ENCODE measurements at regions not wholly inside any gene's neighbourhood (a gene's known extent, or its start where the extent isn't known, plus 50 kb on each side); places are given as distances from the start of the nearest gene placed in this dataset.

- no peak for TF ChIP-seq POLR2AphosphoS5 (IDR thresholded peaks at IDR 0.05; ENCODE audit: insufficient read depth in 1 of 2, low read depth in 1 of 2)
- TF ChIP-seq POLR2A (IDR thresholded peaks at IDR 0.05): no peak
- TF ChIP-seq, protein P1, sequence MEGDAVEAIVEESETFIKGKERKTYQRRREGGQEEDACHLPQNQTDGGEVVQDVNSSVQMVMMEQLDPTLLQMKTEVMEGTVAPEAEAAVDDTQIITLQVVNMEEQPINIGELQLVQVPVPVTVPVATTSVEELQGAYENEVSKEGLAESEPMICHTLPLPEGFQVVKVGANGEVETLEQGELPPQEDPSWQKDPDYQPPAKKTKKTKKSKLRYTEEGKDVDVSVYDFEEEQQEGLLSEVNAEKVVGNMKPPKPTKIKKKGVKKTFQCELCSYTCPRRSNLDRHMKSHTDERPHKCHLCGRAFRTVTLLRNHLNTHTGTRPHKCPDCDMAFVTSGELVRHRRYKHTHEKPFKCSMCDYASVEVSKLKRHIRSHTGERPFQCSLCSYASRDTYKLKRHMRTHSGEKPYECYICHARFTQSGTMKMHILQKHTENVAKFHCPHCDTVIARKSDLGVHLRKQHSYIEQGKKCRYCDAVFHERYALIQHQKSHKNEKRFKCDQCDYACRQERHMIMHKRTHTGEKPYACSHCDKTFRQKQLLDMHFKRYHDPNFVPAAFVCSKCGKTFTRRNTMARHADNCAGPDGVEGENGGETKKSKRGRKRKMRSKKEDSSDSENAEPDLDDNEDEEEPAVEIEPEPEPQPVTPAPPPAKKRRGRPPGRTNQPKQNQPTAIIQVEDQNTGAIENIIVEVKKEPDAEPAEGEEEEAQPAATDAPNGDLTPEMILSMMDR (IDR thresholded peaks at IDR 0.05): no peak
Measured at GRCh38 chr7:133199831-133200230, 53.0 kb upstream of the EXOC4 start.

Data from vagina (tissue), 2 donors.